Left ventricle myocardium inferior (tissue), 1 donor: ENCODE measurements at regions not wholly inside any gene's neighbourhood (a gene's known extent, or its start where the extent isn't known, plus 50 kb on each side); places are given as distances from the start of the nearest gene placed in this dataset.

Experiments used
- DNase-seq: peaks from one replicate; pipeline ENCODE4 v3.0.0-alpha.2; 2020
- H3K27ac ChIP-seq: fragments of 200-600 bp; replicated peaks from 2 replicates; pipeline ENCODE4 v1.8.0; 2021
- H3K27me3 ChIP-seq: fragments of 200-600 bp; 2 replicates; pipeline ENCODE4 v1.8.0; 2021; ENCODE audit warnings: low read depth
- H3K36me3 ChIP-seq: fragments of 200-600 bp; 2 replicates; pipeline ENCODE4 v1.8.0; 2021
- H3K4me1 ChIP-seq: fragments of 200-600 bp; 2 replicates; pipeline ENCODE4 v1.8.0; 2021
- H3K4me3 ChIP-seq: fragments of 200-600 bp; 2 replicates; pipeline ENCODE4 v1.8.0; 2021; ENCODE audit warnings: mild to moderate bottlenecking, moderate library complexity
- H3K9me3 ChIP-seq: fragments of 200-600 bp; replicated peaks from 2 replicates; pipeline ENCODE4 v1.8.0; 2021
- intact Hi-C: fragments of 100-400 bp; cut with micrococcal nuclease; formaldehyde crosslinking; loops from one replicate; pipeline ENCODE4 v1.11.0; 2022
- TF ChIP-seq, protein P1 (sequence below): fragments of 200-600 bp; IDR thresholded peaks from 2 replicates; pipeline ENCODE4 v1.8.0; 2021; ENCODE audit warnings: antibody characterized with exemption, mild to moderate bottlenecking, borderline replicate concordance
- donor health status: DM: no; HTN: yes; CAD: no; lungs with severe emphysema.

DNA sequence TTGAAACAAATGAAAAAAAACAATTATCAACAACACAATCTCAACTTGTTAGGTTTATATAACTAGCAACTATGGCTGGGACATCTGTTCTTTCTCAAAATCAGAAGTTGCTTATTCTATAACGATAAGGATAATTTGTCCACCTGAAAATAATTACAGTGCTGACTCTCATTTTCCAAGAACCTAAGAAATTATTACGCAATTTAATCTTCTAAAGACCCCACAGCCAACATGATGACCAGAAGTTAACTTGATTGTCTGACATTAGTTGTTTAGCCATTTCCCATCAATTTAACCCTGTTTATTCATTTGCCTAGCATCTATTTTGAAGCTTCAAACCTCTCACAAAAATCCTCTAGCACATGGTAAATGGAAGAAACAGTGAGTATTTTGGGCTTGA lies 293.8 kb downstream of the ELAVL2 start:
- Histone ChIP-seq H3K9me3 (peaks cover 16% of the 10 kb centered on the region), H3K4me3 (no peak overlapping the region), H3K27ac (no peak overlapping the region), H3K27me3 (peaks cover 15% of the 10 kb centered on the region), H3K4me1 (peaks cover 8% of the 10 kb centered on the region), H3K36me3 (no peaks in the 10 kb centered on the region)
- TF ChIP-seq, protein P1, sequence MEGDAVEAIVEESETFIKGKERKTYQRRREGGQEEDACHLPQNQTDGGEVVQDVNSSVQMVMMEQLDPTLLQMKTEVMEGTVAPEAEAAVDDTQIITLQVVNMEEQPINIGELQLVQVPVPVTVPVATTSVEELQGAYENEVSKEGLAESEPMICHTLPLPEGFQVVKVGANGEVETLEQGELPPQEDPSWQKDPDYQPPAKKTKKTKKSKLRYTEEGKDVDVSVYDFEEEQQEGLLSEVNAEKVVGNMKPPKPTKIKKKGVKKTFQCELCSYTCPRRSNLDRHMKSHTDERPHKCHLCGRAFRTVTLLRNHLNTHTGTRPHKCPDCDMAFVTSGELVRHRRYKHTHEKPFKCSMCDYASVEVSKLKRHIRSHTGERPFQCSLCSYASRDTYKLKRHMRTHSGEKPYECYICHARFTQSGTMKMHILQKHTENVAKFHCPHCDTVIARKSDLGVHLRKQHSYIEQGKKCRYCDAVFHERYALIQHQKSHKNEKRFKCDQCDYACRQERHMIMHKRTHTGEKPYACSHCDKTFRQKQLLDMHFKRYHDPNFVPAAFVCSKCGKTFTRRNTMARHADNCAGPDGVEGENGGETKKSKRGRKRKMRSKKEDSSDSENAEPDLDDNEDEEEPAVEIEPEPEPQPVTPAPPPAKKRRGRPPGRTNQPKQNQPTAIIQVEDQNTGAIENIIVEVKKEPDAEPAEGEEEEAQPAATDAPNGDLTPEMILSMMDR = no peak
- DNase-seq = no peak
- intact Hi-C loops = no loop called here

DNA sequence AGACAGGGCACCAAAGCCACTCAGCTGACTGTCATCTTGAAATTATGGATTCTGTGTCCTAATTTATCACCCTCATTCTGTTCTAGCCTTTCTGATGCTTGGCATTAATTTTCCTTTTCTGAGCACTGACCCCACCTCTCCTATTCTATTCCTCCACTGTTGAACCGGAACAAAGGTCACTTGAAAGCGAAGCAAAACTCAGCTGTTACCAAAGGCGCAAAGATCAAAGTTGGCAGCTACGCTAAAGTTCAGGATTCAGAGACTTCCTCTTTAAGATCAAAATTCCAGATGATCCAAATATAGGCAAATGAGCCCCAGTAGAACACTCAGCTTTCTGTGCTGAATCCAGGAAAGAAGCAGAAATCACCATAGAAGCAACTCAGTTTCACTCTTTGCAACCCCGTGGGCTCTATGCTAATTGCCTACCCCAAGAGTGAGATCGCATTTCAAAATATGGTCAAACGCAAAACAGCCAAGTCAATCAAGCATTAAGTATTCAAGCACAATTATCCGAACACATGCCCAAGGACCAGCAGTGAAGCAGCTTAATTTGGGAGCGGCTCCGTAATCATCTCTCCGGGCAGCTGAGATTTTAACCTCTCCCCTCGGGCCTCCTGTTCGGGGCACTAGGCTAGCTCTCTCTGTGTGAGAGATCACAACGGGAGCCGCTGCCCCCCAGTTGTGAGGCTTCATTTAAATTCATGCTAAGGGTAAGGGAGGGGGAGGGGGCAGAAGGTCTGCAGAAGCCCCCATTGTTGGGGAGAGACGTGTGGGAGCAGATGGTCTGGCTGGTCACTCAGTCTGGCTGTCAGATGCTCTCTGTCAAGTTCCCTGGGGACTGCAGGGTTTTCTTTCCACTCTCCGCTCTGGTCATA lies 288.6 kb downstream of the ELAVL2 start:
- no peaks in the 10 kb centered on the region for H3K36me3 ChIP-seq
- no peak for DNase-seq

DNA sequence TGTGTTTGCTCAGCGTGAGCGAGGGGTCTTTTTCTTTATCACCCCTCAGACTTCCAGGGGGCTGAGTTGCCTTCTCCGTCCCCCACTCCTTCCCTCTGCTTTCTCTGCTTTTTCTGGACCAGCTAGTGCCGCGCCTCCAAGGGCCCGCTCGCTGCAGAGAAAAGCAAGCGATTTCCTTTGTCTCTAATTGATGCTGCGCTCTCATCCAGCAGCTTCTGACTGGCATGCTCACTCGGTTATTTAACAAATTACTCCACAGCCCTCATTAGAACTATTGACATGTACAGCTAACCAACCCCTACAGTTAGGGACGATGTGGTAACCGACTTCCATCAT lies 288.0 kb downstream of the ELAVL2 start:
- peaks cover 10% of the 10 kb centered on the region for H3K27me3 ChIP-seq
- no peak overlapping the region for H3K27ac ChIP-seq
- DNase-seq = no peak
- peak overlapping the region; percentile 55 for H3K4me3 ChIP-seq
- TF ChIP-seq, protein P1 = no peak
- no peaks in the 10 kb centered on the region for H3K9me3 ChIP-seq
- no peaks in the 10 kb centered on the region for H3K36me3 ChIP-seq
- intact Hi-C loops = no loop called here
- H3K4me1 ChIP-seq = peaks cover 19% of the 10 kb centered on the region

More for the DNA sequence above, 288.6 kb downstream of the ELAVL2 start:
- Histone ChIP-seq H3K4me1 (peaks cover 19% of the 10 kb centered on the region), H3K27ac (no peak overlapping the region), H3K4me3 (peak overlapping the region; percentile 55), H3K9me3 (no peaks in the 10 kb centered on the region), H3K27me3 (peaks cover 11% of the 10 kb centered on the region)
- intact Hi-C loops = no loop called here
- TF ChIP-seq, protein P1 = no peak

DNA sequence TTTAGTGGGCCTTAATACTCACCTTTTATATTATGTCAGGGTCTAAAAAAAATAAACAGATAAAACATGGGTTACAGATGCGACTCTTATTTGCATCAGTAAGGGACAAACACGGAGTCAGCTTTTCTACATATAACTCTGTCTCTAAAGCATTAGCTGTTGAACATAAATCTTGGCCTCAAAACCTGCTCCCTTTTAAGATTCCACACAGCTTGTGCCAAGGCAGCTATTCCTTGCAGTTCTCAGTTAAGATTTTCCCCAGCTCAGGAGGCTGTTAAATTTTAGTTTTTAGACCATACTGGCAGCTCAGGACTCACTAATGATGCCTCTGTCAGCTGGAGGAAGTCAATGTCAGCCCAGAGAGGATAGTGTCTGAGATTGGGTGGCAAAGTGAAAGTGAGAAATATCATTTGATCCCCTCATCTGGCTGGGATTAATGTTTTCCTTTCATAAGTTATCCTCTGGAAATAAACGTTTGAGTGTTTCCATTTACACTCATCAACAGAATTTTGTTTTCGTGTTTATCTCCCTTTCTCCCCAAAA lies 287.5 kb downstream of the ELAVL2 start:
- TF ChIP-seq, protein P1 = no peak
- Histone ChIP-seq H3K27me3 (peaks cover 5% of the 10 kb centered on the region), H3K9me3 (no peaks in the 10 kb centered on the region), H3K4me1 (peaks cover 19% of the 10 kb centered on the region), H3K27ac (no peak overlapping the region), H3K36me3 (no peaks in the 10 kb centered on the region), H3K4me3 (peak overlapping the region; percentile 55)
- intact Hi-C loops = no loop called here
- no peak for DNase-seq

DNA sequence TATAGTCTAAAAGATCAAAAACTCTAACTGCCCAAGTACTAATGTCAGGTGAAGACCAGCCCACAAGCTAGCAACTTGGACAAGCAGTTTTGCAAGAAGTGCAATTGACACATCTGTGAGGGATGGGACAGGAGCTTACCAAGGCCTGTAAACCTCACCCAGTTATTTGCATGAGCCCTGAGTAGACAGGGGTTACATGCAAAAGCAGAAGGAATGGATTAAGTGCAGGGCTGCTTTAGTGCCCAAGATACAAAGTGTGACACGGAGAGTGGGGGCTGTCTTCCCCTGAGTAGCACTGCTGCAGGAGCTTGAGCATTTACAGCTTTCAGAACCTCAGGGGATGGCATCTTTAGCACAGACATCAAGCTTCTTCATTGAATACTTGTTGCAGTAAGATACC lies 286.7 kb downstream of the ELAVL2 start:
- intact Hi-C loops = no loop called here
- no peaks in the 10 kb centered on the region for H3K36me3 ChIP-seq
- H3K9me3 ChIP-seq = no peaks in the 10 kb centered on the region

More for the DNA sequence above, 286.7 kb downstream of the ELAVL2 start:
- no peak overlapping the region for H3K4me3 ChIP-seq
- H3K27ac ChIP-seq = no peak overlapping the region
- TF ChIP-seq, protein P1 = no peak
- H3K4me1 ChIP-seq = peaks cover 19% of the 10 kb centered on the region
- peaks cover 4% of the 10 kb centered on the region for H3K27me3 ChIP-seq
- DNase-seq = no peak
